GM18511 (cell line): ENCODE measurements at regions not wholly inside any gene's neighbourhood (a gene's known extent, or its start where the extent isn't known, plus 50 kb on each side); places are given as distances from the start of the nearest gene placed in this dataset.

Experiments used
- ATAC-seq: cut with Tn5 transposase; IDR thresholded peaks from one replicate; pipeline ENCODE4 v1.9.1; 2021; ENCODE audit warnings: mild to moderate bottlenecking, moderate library complexity; ENCODE audit not compliant: unreplicated experiment

GRCh38 chr6:41470331-41471063 lies 75.7 kb upstream of the FOXP4 start:
- ATAC-seq: no peak

DNA sequence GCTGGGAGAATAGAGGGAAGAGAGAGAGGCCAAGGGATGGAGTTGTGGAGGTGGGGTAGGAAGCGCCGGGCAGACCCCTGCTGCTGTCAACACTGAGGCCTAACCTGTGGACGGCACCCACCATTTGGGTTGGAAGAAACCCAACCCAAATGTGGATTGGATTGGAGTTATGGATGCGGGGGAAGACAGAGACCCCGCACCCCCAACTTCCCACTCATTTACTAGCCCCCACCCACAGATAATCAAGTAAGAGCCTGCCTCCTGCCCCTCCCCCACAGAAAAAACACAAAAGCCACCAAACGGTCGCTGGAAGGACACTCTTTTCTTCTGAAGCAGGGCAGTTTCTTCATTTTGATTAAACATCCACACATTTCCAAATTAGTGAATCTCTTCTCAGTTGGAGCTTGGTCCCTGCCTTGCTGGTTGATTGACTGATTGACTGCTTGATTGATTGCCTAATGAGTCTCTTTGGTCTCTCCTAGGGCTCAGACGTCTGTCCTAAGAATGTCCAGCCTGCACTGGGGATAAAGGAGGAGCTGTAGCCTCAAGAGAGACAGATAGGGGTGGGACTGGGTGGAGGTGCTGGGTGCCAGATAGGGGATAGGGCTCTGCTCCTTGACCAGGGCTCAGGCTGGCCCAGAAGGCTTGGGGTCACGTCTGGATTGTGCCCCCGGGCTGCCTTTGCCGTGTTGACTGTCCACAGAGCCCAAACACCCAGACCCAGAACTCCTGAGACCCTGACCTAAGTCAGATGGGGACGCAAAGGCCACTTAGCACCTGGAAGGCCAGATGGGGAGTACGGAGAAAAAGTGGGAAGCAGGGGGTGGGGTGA lies 74.9 kb upstream of the FOXP4 start:
- ATAC-seq: no peak

DNA sequence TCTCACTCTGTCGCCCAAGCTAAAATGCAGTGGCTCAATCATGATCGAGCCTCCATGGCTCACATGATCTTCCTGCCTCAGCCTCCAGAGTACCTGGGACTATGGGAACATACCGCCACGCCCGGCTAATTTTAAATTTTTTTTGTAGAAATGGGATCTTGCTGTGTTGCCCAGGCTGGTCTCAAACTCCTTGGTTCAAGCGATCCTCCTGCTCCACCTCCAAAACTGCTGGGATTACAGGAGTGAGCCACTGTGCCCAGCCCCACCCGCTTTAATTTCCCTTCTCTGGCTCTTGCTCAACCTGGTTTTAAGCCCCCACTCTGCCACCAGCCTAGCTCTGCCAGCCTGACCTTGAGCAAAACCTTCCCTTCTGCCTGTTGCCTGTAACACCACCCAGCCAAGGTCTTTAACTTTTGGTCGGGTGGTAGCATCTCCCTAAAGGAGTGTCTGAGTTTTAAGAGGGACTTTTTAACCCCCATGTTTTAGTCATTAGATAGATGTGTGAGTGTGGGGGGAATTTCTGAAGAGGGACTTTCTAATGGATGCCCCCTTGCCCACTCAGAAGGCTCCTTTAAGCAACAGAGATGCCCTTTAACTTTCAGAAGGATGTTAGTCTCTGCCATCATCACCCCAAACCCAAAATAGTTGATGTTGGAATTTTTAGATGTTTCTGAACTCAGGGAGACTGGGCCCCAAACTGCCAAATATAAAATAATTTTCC lies 71.8 kb upstream of the FOXP4 start:
- no peak for ATAC-seq

DNA sequence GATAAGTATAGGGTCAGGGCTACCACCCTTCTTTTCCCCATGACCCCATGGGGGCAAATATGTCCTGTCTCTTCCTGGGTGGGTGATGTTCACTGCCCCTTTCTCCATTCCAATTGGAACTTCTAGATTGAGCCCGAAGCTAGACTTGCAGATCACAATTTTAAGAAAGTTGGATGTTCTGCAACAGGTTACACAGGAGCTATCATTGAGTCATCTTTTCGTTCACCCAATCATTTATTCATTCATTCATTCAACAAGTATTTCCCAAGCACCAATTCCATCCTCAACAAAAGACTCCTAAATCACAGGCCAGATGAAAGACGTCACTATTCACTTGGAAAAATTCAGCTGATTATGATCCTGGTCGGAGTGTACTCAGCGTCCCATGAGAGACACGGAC lies 71.0 kb upstream of the FOXP4 start:
- ATAC-seq: no peak

DNA sequence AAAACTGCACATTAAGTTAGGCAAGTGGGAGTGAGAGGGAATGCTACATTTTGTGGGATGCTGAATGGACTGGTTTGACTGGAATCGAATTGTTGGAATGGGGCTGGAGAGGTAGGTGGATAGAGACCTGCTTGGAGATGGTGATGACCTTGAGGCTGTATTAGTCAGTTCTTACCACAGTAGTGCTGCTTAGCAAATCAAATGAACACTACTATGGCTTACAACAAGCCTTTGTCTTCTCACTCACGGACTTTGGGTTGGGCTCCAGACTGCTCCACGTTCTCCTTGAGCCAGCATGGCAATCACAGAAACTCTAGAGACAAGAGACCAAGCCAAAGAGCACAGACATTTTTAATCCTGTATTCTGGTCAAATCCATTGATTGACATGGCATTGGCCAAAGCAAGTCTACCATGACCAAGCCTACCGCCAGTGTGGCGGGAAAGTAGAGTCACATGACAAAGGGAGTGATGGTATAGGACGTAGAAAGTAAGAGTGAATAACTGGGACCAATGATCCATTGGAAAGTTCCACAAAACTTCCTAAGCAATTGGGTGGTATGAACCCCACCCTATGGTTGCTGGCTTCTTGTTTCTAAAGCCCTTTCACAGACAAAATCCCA lies 70.3 kb upstream of the FOXP4 start:
- no peak for ATAC-seq

GRCh38 chr6:41476401-41476800 lies 69.8 kb upstream of the FOXP4 start:
- no peak for ATAC-seq

GRCh38 chr6:41477572-41477971 lies 68.6 kb upstream of the FOXP4 start:
- no peak for ATAC-seq

- no peak for ATAC-seq
Observed at GRCh38 chr6:41483943-41484342, 62.2 kb upstream of the FOXP4 start.

DNA sequence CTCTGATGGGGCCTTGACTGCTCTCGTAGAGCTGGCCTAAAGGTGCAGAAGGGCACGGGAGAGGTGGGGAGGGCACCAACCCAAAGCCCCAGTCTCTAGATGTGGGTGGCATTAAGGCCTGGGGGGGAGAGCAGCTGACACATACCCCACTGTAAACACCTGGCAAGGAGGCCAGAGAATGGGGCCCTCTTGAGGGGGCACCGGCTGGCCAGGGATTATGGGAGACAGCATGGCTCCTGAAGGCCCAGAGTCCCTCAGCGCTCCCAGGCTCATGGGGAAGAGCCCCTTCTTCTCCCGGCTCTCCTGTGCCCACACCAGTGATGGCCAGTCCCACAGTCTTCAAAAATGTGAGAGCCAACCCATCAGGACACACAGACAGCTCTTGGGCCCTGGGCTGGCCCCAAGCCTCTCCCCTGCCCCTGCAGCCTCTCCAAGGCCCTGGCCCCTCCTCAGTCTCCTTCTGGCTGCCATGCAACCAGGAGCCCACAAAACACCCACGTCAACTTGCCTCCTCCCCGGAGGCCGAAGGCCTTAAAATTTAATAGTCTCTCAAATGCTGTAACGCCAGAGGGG lies 58.2 kb upstream of the FOXP4 start:
- no peak for ATAC-seq

GRCh38 chr6:41488433-41489119 lies 57.6 kb upstream of the FOXP4 start:
- no peak for ATAC-seq

- no peak for ATAC-seq
Observed at GRCh38 chr6:41489120-41489851, 56.9 kb upstream of the FOXP4 start.

DNA sequence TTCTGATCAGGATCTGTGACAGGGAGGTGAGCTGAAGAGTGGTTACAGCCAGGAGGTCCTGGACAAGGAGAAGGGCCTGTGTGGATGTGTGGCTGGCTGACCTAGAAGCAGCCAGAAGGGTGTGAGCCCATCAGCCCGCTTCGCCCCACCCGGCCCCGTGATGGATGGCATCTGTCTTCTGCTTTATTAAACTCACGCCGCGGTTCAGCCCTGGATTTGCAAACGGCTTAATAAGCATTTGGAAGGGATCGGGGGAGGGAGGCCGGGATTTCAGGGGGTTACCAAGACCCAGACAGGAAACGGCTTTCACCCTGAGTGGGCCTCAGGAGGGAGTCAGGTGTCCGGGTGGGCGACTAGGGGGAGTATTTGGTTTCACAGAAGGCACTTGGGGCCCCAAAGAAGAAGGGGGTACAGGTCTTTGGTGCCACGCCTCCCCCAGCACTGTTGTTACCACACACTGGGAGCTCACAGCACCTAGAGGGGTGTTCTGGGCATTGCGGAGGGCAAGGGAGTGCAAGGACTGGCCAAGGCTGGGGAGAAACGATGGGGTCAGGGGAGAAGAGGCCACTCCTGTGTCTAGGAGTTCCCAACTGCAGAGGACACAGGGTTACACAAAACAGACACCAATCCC lies 53.8 kb upstream of the FOXP4 start:
- ATAC-seq: no peak

DNA sequence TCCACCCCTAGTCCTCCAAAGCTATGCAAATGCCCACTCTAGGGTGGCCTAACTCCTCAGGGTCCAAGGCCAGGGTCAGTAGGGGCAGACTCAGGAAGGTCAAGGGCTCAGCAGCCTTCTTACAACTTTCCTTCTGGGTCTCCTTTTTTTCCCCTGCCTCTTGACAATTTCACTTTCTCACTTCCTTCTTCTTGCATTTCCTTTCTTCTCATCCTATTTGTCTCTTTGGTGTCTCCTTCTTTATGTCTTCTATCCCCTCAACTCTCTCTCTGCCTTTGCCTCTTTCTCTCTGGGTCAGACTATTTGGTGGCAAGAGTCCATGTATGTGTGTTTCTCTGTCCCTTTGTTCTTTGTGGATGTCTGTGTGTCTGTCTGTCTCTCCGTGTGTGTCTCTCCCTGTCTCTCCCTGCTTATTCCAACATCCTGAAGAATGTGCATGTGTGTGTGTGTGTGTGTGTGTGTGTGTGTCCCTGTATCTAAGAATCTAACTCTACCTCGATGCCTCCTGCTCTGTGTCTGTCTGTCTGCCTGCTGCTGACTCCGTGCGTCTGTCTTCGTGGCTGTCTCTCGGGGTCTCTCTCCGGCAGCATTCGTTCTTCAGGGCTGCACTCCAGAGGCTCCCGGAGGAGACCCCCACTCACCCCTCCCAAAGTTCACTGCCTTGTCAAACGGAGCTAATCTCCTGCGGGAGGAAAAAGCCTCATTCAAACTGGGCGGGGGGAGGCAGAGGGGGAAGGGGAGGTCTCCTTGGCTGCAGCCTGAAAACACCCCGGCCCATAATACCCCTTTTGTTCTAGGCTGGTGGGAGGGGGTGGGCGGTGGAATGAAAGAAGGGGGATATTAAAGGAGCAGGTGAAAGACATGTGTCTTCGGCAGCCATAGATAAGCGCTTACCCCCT lies 51.7 kb upstream of the FOXP4 start:
- ATAC-seq: no peak
